GM18858 (cell line): ENCODE measurements at regions not wholly inside any gene's neighbourhood (a gene's known extent, or its start where the extent isn't known, plus 50 kb on each side); places are given as distances from the start of the nearest gene placed in this dataset.
"Not testable (repeated sequence)": the region's sequence is repeated elsewhere in the genome, so short reads cannot be mapped to it uniquely, and the experiment has no call there.

ENCODE experiments used
- ATAC-seq: cut with Tn5 transposase; IDR thresholded peaks from one replicate; pipeline ENCODE4 v1.9.1; 2021; ENCODE audit not compliant: unreplicated experiment

DNA sequence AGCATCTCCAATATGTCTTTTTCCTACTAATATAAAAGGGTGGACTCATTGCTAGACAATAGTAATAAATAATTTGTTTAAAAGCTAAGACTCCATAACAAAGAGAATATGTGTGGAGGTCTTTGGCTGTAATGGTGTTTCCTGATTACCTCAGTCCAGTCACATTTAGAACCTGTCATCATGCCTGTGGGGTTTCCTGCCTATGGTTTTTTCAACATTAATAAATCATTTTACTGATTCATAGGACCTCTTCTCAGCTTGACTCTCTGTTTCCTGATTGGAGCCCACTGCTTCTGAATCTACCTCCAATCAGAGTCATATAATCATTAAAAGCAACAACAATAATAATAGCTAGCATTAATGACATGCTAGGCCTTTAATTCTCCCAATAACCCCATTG, 52.4 kb upstream of the GNAI1 start:
- no peak for ATAC-seq

DNA sequence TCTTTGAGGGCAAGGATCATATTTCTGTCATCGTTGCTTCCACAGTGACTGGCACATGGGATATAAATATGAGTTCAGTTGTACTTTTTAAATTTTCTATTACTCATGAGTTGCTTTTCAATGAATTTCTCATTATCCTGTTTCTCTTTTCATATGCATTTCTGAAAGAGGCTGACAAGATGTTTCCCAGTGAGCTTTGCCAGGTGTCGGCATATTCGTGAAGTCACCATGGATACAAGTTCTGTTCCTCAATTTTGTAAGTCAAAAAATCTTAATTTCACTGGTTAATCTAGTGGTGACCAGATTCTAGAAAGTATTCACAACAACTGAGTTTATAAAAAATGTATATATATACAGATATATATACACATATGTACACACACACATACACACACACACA, 55.7 kb upstream of the GNAI1 start:
- ATAC-seq, result no peak

DNA sequence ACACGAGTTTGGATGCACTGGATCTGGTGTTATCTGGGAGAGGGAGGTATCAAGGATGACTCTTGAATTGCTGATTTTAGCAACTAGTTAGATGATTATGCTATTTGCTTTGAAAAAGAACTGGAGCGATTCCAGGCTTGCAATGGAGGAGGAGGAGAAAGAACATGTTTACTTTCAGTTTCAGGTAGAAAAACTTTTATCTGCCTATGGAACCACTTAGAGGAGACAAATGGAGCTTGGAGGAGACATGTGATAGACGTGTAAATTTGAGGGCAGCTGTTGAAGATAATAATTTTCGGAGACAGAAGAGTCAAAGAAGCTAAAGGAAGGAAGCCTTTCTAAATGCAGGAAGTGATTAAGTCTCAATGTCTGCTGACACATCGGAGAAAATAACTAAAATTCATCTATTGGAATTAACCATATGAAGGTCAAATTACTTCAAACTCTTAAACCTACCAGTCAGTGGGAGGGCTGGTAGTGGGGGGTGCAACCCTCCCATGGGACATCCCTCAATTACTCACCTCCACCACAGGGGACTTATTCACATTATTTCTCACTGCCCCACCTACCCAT, 56.4 kb upstream of the GNAI1 start:
- ATAC-seq, result no peak

DNA sequence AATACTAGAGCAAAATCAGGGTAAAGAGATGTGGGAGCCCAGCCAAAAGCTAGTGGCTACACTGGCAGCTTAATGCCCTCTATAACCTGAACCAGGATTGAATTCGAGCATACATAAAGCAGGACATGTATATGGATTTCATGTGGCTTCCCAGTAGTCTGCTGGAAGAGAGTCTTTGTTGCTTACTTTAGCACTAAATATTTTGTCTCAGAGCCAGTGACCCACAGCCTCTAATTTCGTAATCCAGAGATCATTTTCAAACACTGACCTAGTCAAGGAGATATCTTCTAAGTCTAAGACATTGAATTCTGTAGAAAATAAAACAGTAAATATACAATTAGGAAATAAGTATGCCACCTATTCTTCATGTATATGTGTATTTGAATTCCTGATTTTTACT, 64.2 kb upstream of the GNAI1 start:
- no peak for ATAC-seq

DNA sequence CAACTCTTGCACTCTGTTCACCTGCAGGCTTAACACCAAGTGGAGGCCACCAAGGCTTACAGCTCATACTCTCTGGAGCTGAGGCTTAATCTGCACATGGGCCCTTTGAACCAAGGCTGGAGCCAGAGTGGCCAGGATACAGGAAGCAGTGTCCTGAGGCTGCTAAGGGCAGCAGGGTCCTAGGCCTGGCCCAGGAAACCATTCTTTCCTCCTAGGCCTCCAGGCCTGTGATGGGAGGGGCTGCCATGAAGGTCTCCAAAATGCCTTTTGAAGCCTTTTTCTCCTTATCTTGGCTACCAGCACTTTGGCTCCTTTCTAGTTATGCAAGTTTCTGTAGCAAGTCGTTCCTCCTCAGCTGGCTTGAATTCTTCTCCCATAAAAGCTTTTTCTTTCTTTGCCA, 68.0 kb upstream of the GNAI1 start:
- no peak for ATAC-seq

DNA sequence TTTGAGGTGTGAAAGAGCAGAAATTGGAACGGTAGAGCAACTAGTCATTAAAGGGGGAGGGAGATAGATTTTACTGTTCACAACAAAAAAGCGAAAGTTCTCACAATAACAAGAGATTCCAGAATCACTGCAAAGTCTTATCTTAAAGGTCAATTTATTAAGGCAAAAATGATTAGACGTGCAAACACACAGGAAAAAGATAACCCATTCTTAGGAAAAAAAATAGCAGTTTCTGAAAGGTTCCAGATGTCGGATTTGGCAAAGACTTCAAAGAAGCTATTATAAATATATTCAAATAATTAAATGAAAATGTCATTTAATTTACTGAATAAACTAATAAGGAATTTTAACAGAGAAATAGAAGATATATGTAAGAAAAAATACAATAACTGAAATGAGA, 70.8 kb upstream of the GNAI1 start:
- no peak for ATAC-seq

DNA sequence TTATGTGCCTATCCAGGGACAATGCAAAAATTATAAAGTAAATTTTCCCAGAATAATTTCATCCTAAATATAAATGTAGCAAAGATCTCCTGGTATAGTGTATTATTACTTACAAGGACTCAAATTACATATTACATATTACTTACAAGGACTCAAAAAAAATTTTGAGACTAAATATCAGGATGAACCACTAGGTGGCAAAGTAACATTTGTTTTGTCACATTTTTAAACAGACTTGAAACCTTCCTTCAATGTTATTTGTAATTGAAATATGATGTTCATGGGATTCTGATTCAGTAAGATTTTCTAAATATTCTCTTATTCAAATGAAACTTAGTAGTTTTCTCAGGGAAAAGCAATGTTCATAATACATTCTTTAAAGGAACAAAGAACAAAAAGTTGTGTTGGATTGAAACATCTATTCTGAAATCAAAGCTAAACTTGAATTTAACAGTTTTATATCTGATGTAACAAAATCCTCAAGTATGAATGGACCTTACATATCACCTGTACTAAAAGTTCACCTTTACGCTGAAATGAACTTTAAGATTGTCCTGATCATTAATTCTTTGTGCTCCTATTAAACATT, 74.3 kb upstream of the GNAI1 start:
- no peak for ATAC-seq

DNA sequence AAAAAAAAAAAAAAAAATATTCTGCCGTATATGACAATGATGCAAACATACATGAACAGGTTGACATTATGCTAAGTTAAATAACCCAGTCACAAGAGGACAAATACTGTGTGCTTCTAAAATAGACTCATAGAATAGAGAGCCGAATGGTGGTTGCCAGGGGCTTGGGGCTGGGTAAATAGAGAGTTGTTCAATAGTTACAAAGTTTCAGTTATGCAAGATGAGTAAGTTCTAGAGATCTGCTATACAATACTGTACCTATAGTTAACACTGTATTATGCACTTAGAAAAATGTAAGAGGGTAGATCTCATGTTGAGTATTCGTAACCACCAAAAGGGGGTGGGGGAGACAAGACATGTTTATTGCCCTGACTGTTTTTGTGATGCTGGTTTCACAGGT, 77.1 kb upstream of the GNAI1 start:
- ATAC-seq, result peak; percentile 47

DNA sequence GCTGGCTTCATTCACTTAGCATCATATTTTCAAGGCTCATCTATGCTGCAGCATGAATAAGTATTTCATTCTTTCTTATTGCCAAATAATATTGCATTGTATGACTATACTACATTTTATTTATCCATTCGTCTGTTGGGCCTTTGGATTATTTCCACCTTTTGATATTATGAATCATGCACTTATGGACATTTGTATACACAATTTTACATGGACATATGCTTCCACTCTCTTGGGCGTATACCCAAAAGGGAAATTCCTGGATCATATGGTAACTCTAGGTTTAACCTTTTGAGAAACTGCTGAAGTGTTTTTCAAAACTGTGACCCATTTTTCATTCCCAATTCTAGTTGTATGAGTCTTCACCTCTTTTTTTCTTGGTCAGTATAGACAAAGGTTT, 80.3 kb upstream of the GNAI1 start:
- ATAC-seq, result no peak

DNA sequence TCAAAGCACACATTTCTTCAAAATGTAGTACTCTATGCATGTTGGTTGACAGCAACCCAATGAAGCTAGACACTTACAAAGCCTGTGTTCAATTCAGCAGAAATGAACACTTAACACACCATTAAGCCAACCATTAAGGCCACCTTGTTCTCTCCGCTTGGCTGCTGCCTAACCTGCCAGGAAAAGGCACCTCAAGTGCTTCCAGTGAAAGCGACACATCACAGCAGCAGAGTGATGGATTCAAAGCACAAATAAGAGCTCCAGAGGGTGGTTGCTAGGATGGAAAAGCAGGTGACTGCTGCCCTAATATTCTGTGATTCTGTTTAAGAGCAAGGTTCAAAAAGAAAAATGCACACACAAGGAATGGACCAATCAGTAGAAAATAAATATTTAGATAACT, 81.5 kb upstream of the GNAI1 start:
- ATAC-seq, result no peak

DNA sequence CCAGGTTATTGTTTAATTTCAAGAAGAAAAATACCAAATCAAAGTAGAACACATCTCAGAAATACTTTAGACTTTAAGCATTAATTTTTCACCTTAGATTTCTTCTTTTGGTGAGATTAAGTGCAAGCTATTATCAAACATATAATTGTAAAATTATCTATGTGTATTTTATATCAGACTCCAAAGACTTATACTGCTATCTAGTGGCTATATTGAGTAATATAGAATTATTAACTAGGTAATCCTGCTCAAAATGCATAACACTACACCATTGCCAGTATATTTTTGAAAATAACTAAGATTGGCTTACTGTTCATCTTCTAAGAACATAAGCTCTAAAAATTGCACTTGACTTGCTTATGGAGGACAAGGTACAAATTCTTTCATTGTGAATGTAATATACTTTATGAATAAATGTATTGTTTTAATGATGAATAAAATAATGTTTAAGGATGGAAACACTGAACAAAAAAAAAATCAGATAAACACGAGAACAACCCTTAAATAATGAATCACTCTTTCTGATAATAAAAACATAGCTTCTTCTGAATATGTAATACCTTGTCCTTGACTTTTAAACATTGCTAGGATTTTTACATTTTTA, 86.7 kb upstream of the GNAI1 start:
- ATAC-seq, result no peak

DNA sequence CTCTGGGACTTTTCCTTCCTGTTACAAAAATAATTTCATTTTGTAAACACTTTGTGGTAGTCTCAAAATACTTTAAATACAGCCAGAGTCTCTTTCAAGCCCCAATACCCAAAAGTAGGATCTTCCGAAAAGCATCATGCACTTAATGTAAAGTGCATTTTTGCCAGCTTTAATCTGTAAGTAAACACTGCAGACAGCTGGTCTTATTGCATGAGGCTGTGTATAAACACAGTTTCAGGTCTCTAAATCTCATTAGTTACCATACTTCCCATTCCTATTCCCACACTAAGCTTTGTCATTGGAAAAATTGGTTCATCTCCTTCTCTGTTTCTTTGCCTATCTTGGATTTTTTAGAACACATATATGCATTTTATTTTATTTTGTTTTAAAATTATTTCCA, 87.6 kb upstream of the GNAI1 start:
- no peak for ATAC-seq

DNA sequence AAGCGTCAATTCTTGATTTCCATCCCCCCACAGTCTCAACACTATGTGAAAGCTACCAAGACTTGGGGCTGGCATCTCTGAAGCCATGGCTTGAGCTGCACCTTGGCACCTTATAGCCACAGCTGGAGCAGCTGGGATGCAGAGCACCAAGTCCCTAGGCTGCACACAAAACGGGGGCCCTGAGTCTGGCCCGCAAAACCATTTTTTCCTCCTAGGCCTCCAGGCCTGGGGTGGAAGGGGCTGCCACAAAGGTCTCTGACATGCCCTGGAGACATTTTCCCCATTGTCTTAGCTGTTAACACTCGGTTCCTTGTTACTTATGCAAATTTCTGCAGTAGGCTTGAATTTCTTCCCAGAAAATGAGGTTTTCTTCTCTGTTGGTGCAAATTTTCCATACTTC, 89.8 kb upstream of the GNAI1 start:
- no peak for ATAC-seq

DNA sequence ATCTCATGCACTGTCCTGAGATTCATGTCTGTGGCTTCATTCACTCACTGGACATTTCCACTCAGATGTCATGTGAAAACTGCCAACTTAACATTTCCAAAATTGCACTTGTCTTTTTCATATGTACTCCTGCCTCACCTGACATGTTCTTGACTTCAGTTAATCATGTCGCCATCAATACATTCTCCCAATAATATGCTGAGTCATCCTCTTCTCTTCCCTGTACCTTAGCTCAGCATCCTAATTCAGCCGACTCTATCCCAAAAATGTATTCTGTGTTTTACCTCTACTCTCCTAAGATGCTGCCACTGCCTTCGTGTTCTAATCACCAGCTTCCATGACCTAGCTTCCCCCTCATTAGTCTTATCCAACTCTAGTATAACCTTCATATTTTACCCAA, 93.9 kb upstream of the GNAI1 start:
- no peak for ATAC-seq

DNA sequence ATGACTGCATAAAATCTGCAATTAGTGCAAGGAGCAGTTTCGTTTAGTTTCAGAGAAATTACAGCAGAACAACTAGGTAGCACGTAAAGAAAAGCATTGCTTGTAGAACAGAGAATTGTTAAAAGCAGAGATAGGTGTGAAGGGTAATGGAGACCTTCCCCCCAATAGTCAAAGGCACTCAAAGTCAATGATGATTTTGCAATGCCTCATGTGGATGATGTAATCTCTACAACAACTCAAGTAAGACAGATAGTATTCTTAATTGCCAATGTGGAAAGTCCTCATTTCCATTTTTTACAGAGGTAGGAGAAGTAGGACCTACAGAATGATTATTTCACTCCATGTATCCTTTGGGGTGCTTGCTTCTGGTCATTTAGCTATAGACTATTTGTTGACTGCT, 94.3 kb upstream of the GNAI1 start:
- ATAC-seq, result no peak

DNA sequence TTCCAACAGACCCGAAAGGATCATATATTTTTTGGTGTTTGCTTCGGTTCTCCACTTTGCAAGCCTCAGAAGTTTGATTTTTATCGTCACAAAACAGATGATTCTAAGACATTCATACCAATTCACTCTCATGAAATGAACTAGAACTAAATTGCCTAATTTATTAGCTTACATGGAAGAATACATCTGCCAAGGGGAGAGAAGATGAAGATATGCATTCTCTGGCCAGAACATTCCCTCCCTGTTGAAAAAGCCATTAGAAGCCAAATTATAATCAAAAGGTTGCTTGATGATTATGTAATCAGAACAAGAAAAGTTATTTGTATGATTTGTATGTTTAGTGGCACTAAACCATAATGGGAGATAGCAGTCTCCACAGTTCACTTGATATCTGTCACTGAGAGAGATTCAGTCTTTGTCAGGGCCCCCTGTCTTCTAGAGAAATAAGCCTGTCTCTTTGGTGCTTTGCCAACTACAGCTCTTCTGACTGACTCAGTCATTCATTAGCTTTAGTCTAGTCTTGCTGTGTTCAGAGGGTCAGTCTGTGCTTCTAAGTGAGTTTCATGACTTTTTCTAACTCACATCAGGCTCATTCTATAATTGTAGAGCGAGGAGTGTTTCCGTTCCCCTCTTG, 95.3 kb upstream of the GNAI1 start:
- ATAC-seq, result no peak

DNA sequence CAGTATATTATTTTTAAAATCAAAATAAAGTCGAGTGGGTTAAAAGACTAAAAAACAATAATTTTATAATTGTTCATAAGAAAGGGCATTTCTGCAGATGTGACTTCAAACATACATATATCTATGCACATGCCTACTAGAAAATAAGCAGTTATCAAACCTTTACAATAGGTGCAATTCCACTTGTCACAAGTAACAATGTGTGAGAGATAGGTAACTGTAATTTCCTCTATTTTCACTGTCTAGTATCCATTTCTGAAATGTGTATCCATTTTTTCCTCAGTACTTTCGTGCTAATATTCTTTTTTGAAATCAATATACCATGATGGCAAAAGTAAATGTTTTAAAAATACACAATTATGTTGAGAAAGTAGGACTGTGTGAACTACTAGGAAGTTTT, 96.9 kb upstream of the GNAI1 start:
- ATAC-seq, result no peak

DNA sequence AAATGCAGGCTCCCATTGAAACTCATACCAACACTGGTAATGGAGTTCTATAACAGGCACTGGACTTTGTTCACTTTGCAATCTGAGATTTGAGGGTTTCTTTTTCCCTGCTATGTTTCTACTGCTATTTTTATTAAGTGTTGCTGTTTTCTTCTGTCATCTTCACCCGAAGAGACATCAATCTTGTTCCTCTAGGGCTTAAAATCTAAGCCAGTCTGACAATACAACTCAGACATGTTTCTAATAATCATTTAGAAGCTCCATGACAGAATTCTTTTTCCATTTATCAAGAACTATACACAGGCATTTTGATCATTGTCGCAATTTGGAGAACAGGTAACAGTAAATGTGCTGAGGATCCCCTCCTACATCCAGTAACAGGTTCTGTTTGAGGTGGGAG, 98.5 kb upstream of the GNAI1 start:
- no peak for ATAC-seq

DNA sequence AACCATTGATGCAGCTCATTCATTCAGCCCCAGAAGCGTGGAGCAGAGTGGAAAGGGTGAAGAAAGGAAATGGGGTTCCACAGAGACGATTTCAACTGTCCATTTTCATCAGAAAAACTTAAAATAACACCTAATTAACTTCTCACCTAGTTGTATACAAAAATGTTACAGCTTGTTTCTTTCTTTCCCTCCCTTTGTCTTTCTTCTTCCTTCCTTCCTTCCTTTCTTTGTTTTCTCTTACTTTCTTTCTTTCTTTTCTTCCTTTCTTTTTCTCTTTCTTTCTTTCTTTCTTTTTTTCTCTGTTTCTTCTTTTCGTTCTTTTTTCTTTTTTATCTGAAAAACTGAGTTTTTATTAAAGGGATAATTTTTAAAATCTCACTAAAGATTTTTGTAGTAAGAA, 105.9 kb upstream of the GNAI1 start:
- no peak for ATAC-seq

DNA sequence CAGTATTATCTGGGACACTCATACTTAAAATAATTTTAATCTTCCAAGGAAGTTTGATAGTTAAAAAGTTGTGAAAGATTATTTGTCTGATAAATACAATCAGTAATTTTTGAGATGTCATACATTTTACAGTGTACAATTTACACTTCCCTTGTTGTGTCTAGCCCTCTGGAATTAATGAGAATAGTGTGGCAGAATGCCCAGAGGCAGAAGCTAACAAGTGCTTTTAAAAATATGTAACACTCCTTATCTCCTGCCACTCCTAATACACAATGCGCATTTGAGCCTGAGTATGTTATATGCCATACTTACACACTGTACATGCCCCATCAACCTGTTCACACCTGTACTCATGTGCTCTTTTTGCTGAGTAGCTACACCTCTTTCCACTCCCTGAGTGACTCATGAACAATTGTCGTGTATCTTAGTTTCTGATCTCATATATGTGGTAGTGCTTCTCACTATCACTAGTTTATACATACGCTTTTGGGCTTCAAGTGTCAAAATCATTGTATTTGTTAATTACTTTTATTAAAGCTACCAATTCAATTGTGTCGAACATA, 106.9 kb upstream of the GNAI1 start:
- no peak for ATAC-seq

DNA sequence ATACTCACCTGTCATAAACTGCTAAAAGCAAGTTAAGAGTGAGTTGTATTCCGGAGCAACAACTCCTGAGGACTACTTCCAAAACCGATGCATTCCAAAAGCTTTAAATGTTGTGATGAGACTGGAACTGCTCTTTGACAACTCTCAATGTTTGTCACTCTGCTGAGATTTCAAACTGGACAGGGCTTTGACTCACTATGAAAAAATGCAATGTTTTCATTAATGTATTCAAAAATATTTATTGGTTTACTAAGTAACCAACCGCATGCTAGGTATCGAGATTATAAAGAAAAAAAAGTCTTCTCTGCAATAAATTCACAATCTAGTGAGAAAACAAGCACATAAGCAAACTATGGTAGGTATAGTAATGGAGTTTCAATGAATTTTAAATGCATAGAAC, 107.9 kb upstream of the GNAI1 start:
- no peak for ATAC-seq

DNA sequence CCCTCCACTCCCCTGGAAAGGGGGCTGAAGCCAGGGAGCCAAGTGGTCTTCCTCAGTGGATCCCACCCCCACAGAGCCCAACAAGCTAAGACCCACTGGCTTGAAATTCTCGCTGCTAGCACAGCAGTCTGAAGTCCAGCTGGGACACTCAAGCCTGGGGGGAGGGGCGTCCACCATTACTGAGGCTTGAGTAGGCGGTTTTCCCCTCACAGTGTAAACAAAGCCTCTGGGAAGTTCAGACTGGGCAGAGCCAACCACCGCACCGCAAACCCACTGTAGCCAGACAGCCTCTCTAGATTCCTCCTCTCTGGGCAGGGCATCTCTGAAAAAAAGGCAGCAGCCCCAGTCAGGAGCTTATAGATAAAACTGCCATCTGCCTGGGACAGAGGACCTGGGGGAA, 114.4 kb upstream of the GNAI1 start:
- not testable (repeated sequence) for ATAC-seq
